ENCODE measurements at regions not wholly inside any gene's neighbourhood (a gene's known extent, or its start where the extent isn't known, plus 50 kb on each side); places are given as distances from the start of the nearest gene placed in this dataset.

DNA sequence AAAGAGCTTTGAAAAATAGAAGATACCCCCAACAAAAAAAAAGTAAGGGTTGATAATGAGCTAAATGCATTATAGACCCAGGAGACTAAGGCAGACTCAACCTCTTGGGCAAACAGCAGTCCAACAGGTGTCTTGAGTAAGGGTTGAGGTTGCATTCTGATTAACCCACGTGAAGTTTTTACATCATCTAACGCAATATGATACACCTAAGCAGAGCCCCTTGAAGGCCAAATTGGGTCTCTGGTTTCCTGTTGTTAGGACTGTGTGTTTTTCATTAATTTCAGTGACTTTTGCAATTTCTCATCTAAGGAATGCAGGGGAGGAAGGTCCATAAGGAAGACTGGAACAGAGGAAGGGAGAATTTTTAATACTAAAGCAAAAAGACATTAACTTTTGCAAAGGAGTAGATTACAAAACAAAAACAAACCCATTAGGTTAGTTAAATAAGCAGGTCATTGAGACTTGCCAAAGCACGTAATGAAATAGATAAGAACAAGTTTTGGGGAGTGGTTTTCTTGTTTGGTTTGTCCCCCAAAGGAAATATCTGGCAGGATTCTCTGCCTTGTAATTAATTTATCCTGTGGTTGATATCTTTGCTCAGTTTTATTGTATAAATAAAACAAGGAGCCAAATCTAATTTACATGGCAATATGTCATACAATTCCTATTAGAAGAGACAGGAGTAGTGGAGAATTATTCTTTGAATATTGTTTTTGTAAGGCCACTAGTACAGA is 244.3 kb downstream of the ETAA1 start:
- Histone ChIP-seq H2AFZ (ENCODE audit: control insufficient read depth, low read length) (no peak overlapping the region), H3K27me3 (ENCODE audit: control insufficient read depth, extremely low read depth, insufficient read depth, low read length) (peaks cover 6% of the 10 kb centered on the region), H3K4me1 (ENCODE audit: control insufficient read depth, extremely low read depth, insufficient read depth, low read length) (no peaks in the 10 kb centered on the region), H4K20me1 (ENCODE audit: control insufficient read depth, extremely low read depth, insufficient read depth, low read length) (no peaks in the 10 kb centered on the region), H3K36me3 (ENCODE audit: control insufficient read depth in 2 of 2, extremely low read depth in 1 of 2, insufficient read depth in 2 of 2, low read length in 2 of 2) (no peaks in the 10 kb centered on the region), H3K4me2 (ENCODE audit: control insufficient read depth, extremely low read depth, insufficient read depth, low read depth, low read length) (no peak overlapping the region), H3K9ac (ENCODE audit: control insufficient read depth, extremely low read depth, insufficient read depth, low read length) (no peak overlapping the region), H3K27ac (ENCODE audit: control insufficient read depth, insufficient read depth, low read length) (no peak overlapping the region), H3K4me3 (ENCODE audit: control insufficient read depth in 2 of 3, extremely low read depth in 1 of 3, insufficient read depth in 2 of 3, low read depth in 1 of 3, low read length in 3 of 3) (no peak overlapping the region), H3K9me1 (ENCODE audit: control insufficient read depth, extremely low read depth, insufficient read depth, low read length) (no peaks in the 10 kb centered on the region), H3K79me2 (ENCODE audit: control insufficient read depth, insufficient read depth, low read length) (no peaks in the 10 kb centered on the region), H3K9me3 (ENCODE audit: control insufficient read depth, low read depth, low read length) (peaks cover under 1% of the 10 kb centered on the region)
- dilution Hi-C loops (cut with MboI; ENCODE audit: extremely low pct_ligation_motif_present, low sequenced_read_pairs) = no loop called here
- DNase-seq (ENCODE audit: low read depth, low spot score) = no peak
- FAIRE-seq = no peak
- TF ChIP-seq EZH2 (IDR thresholded peaks at IDR 0.05; ENCODE audit: low read length) = no peak
- TF ChIP-seq, protein P1, sequence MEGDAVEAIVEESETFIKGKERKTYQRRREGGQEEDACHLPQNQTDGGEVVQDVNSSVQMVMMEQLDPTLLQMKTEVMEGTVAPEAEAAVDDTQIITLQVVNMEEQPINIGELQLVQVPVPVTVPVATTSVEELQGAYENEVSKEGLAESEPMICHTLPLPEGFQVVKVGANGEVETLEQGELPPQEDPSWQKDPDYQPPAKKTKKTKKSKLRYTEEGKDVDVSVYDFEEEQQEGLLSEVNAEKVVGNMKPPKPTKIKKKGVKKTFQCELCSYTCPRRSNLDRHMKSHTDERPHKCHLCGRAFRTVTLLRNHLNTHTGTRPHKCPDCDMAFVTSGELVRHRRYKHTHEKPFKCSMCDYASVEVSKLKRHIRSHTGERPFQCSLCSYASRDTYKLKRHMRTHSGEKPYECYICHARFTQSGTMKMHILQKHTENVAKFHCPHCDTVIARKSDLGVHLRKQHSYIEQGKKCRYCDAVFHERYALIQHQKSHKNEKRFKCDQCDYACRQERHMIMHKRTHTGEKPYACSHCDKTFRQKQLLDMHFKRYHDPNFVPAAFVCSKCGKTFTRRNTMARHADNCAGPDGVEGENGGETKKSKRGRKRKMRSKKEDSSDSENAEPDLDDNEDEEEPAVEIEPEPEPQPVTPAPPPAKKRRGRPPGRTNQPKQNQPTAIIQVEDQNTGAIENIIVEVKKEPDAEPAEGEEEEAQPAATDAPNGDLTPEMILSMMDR (optimal IDR thresholded peaks at IDR 0.05 in 1 of 3, IDR thresholded peaks at IDR 0.05 in 1 of 3, conservative IDR thresholded peaks at IDR 0.05 in 1 of 3; ENCODE audit: extremely low read depth in 1 of 3, insufficient read depth in 2 of 3, low read length in 3 of 3) = no peak

DNA sequence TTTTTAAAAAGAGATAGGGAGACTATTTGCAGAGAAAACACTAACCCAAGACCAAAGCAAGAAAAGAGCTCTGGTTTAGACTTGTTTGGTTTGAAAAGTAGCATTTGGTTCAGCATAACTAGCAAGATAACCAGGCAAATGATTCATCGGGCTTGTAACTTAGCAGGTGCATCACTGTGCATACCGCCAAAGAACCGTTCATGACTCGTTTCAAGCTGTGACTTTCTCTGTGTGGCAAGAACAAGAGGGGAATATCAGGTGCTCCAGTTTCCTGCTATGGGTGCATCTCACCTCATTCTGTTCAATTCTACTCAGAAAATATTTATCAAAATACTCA is 244.9 kb downstream of the ETAA1 start:
- Histone ChIP-seq H3K27ac (ENCODE audit: control insufficient read depth, insufficient read depth, low read length) (no peak overlapping the region), H2AFZ (ENCODE audit: control insufficient read depth, low read length) (no peak overlapping the region), H3K9me1 (ENCODE audit: control insufficient read depth, extremely low read depth, insufficient read depth, low read length) (no peaks in the 10 kb centered on the region), H3K9ac (ENCODE audit: control insufficient read depth, extremely low read depth, insufficient read depth, low read length) (no peak overlapping the region), H3K4me3 (ENCODE audit: control insufficient read depth in 2 of 3, extremely low read depth in 1 of 3, insufficient read depth in 2 of 3, low read depth in 1 of 3, low read length in 3 of 3) (no peak overlapping the region), H3K79me2 (ENCODE audit: control insufficient read depth, insufficient read depth, low read length) (no peaks in the 10 kb centered on the region), H3K4me1 (ENCODE audit: control insufficient read depth, extremely low read depth, insufficient read depth, low read length) (no peaks in the 10 kb centered on the region), H3K36me3 (ENCODE audit: control insufficient read depth in 2 of 2, extremely low read depth in 1 of 2, insufficient read depth in 2 of 2, low read length in 2 of 2) (no peaks in the 10 kb centered on the region), H3K9me3 (ENCODE audit: control insufficient read depth, low read depth, low read length) (peaks cover 2% of the 10 kb centered on the region), H3K27me3 (ENCODE audit: control insufficient read depth, extremely low read depth, insufficient read depth, low read length) (peaks cover 6% of the 10 kb centered on the region), H3K4me2 (ENCODE audit: control insufficient read depth, extremely low read depth, insufficient read depth, low read depth, low read length) (no peak overlapping the region), H4K20me1 (ENCODE audit: control insufficient read depth, extremely low read depth, insufficient read depth, low read length) (no peaks in the 10 kb centered on the region)
- TF ChIP-seq EZH2 (IDR thresholded peaks at IDR 0.05; ENCODE audit: low read length) = no peak
- TF ChIP-seq, protein P1 (optimal IDR thresholded peaks at IDR 0.05 in 1 of 3, IDR thresholded peaks at IDR 0.05 in 1 of 3, conservative IDR thresholded peaks at IDR 0.05 in 1 of 3; ENCODE audit: extremely low read depth in 1 of 3, insufficient read depth in 2 of 3, low read length in 3 of 3) = no peak
- FAIRE-seq = no peak
- no peak for DNase-seq (ENCODE audit: low read depth, low spot score)
- dilution Hi-C loops (cut with MboI; ENCODE audit: extremely low pct_ligation_motif_present, low sequenced_read_pairs) = no loop called here
